SK-N-SH treated with all-trans-retinoic acid at 6 μM for 48 hours (cell line): ENCODE measurements at regions not wholly inside any gene's neighbourhood (a gene's known extent, or its start where the extent isn't known, plus 50 kb on each side); places are given as distances from the start of the nearest gene placed in this dataset.

Experiments used
- ARNTL ChIP-seq: fragments of 450-650 bp; formaldehyde crosslinking; IDR thresholded peaks from 2 replicates; pipeline ENCODE4 v1.5.0; 2020; ENCODE audit warnings: low read depth, mild to moderate bottlenecking, moderate library complexity, borderline replicate concordance
- ESRRG ChIP-seq: fragments of 250-450 bp; sonication (Bioruptor Pico); IDR thresholded peaks from 2 replicates; pipeline ENCODE4 v1.6.1; 2021; ENCODE audit warnings: mild to moderate bottlenecking
- OSR1 ChIP-seq: fragments of 250-450 bp; sonication (Bioruptor Pico); IDR thresholded peaks from 2 replicates; pipeline ENCODE4 v1.8.0; 2022; ENCODE audit warnings: moderate library complexity, mild to moderate bottlenecking, inconsistent platforms
- PPARA ChIP-seq: fragments of 250-450 bp; sonication (Bioruptor Pico); IDR thresholded peaks from 2 replicates; pipeline ENCODE4 v1.5.0; 2020; ENCODE audit warnings: mild to moderate bottlenecking, borderline replicate concordance
- RARB ChIP-seq: fragments of 250-450 bp; sonication (Bioruptor Pico); IDR thresholded peaks from 2 replicates; pipeline ENCODE4 v1.8.0; 2021; ENCODE audit warnings: mild to moderate bottlenecking, moderate library complexity
- ZFP3 ChIP-seq: fragments of 250-450 bp; sonication (Bioruptor Pico); IDR thresholded peaks from 2 replicates; pipeline ENCODE4 v1.5.0; 2020; ENCODE audit warnings: mild to moderate bottlenecking, moderate library complexity
- ZFP30 ChIP-seq: fragments of 450-650 bp; formaldehyde crosslinking; IDR thresholded peaks from 2 replicates; pipeline ENCODE4 v1.5.0; 2022; ENCODE audit warnings: mild to moderate bottlenecking, moderate library complexity
- ZNF70 ChIP-seq: fragments of 450-650 bp; formaldehyde crosslinking; IDR thresholded peaks from 2 replicates; pipeline ENCODE4 v1.5.0; 2020; ENCODE audit warnings: mild to moderate bottlenecking, moderate library complexity
- TF ChIP-seq, protein P1 (sequence below): fragments of 250-450 bp; sonication (Bioruptor Pico); IDR thresholded peaks from 2 replicates; pipeline ENCODE4 v1.5.1; 2020; ENCODE audit warnings: low read depth, mild to moderate bottlenecking, moderate library complexity
- TF ChIP-seq, protein P2 (sequence below): fragments of 250-450 bp; sonication (Bioruptor Pico); IDR thresholded peaks from 2 replicates; pipeline ENCODE4 v1.5.1; 2021; ENCODE audit warnings: mild to moderate bottlenecking, moderate library complexity

DNA sequence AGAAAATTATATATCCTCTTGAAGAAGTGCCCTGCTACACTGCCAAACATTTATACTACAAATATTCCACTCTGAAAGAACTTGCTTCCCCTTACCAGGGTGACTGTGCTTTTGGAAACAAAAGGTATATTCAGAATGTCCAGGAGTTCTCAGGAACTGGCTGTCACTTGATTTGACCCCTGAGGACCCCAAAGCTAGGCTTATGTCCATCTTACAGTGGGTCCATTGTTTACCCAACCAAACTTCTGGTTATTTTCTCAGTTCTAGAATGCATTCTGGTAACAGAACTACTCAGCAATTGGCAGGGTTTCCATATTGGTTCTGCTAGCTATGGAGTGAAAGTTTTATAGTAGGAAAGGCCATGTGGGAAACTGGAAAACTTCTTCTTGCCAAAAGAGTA lies 207.1 kb upstream of the KCTD3 start:
- TF ChIP-seq RARB: no peak
- TF ChIP-seq ZFP3 (CRISPR knock-in tag): no peak
- no peak for TF ChIP-seq ESRRG (CRISPR knock-in tag)
- TF ChIP-seq ZFP30 (CRISPR knock-in tag): no peak
- TF ChIP-seq OSR1 (CRISPR knock-in tag): no peak
- TF ChIP-seq, protein P1, sequence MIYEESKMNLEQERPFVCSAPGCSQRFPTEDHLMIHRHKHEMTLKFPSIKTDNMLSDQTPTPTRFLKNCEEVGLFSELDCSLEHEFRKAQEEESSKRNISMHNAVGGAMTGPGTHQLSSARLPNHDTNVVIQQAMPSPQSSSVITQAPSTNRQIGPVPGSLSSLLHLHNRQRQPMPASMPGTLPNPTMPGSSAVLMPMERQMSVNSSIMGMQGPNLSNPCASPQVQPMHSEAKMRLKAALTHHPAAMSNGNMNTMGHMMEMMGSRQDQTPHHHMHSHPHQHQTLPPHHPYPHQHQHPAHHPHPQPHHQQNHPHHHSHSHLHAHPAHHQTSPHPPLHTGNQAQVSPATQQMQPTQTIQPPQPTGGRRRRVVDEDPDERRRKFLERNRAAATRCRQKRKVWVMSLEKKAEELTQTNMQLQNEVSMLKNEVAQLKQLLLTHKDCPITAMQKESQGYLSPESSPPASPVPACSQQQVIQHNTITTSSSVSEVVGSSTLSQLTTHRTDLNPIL: no peak
- TF ChIP-seq PPARA (CRISPR knock-in tag): no peak
- TF ChIP-seq ZNF70 (CRISPR knock-in tag): no peak
- TF ChIP-seq, protein P2, sequence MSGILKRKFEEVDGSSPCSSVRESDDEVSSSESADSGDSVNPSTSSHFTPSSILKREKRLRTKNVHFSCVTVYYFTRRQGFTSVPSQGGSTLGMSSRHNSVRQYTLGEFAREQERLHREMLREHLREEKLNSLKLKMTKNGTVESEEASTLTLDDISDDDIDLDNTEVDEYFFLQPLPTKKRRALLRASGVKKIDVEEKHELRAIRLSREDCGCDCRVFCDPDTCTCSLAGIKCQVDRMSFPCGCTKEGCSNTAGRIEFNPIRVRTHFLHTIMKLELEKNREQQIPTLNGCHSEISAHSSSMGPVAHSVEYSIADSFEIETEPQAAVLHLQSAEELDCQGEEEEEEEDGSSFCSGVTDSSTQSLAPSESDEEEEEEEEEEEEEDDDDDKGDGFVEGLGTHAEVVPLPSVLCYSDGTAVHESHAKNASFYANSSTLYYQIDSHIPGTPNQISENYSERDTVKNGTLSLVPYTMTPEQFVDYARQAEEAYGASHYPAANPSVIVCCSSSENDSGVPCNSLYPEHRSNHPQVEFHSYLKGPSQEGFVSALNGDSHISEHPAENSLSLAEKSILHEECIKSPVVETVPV (CRISPR knock-in tag): no peak
- TF ChIP-seq ARNTL: no peak
